T-helper 9 cell (primary cell): ENCODE measurements at regions not wholly inside any gene's neighbourhood (a gene's known extent, or its start where the extent isn't known, plus 50 kb on each side); places are given as distances from the start of the nearest gene placed in this dataset.
"Not testable (repeated sequence)": the region's sequence is repeated elsewhere in the genome, so short reads cannot be mapped to it uniquely, and the experiment has no call there.

Source experiments
- DNase-seq: peaks from one replicate; pipeline ENCODE4 v3.0.0-alpha.2; 2020

GRCh38 chr10:90032519-90032918 is 331.1 kb downstream of the KIF20B start:
- DNase-seq, result no peak

- DNase-seq, result not testable (repeated sequence)
Observed at GRCh38 chr10:90034862-90035261, 333.5 kb downstream of the KIF20B start.

GRCh38 chr10:90041585-90041984 is 340.2 kb downstream of the KIF20B start:
- no peak for DNase-seq

GRCh38 chr10:90042075-90042474 is 340.7 kb downstream of the KIF20B start:
- no peak for DNase-seq

- DNase-seq, result no peak
Observed at GRCh38 chr10:90047243-90047729, 345.9 kb downstream of the KIF20B start.

- no peak for DNase-seq
Observed at GRCh38 chr10:90051053-90051452, 349.7 kb downstream of the KIF20B start.

GRCh38 chr10:90051474-90051873 is 350.1 kb downstream of the KIF20B start:
- DNase-seq, result no peak

GRCh38 chr10:90062786-90063185 is 361.4 kb downstream of the KIF20B start:
- DNase-seq, result no peak

- DNase-seq, result no peak
Observed at GRCh38 chr10:90064295-90064694, 362.9 kb downstream of the KIF20B start.

- DNase-seq, result no peak
Observed at GRCh38 chr10:90066435-90066834, 365.0 kb downstream of the KIF20B start.

- no peak for DNase-seq
Observed at GRCh38 chr10:90075995-90076394, 374.6 kb downstream of the KIF20B start.

GRCh38 chr10:90079819-90080218 is 378.4 kb downstream of the KIF20B start:
- DNase-seq, result no peak

- DNase-seq, result not testable (repeated sequence)
Observed at GRCh38 chr10:90086606-90087190, 385.3 kb downstream of the KIF20B start.

GRCh38 chr10:90087197-90088023 is 386.0 kb downstream of the KIF20B start:
- DNase-seq, result no peak

GRCh38 chr10:90088024-90088317 is 386.6 kb downstream of the KIF20B start:
- DNase-seq, result no peak

GRCh38 chr10:90089719-90090118 is 388.3 kb downstream of the KIF20B start:
- DNase-seq, result no peak

GRCh38 chr10:90096196-90096595 is 394.8 kb downstream of the KIF20B start:
- no peak for DNase-seq

- not testable (repeated sequence) for DNase-seq
Observed at GRCh38 chr10:90107581-90107980, 406.2 kb downstream of the KIF20B start.

GRCh38 chr10:90111671-90112070 is 410.3 kb downstream of the KIF20B start:
- no peak for DNase-seq

GRCh38 chr10:90112681-90113080 is 411.3 kb downstream of the KIF20B start:
- DNase-seq, result no peak

GRCh38 chr10:90118567-90118966 is 417.2 kb downstream of the KIF20B start:
- DNase-seq, result not testable (repeated sequence)

GRCh38 chr10:90119631-90120280 is 418.4 kb downstream of the KIF20B start:
- DNase-seq, result not testable (repeated sequence)

GRCh38 chr10:90125456-90126255 is 424.3 kb downstream of the KIF20B start:
- DNase-seq, result no peak
